ENCODE measurements at regions not wholly inside any gene's neighbourhood (a gene's known extent, or its start where the extent isn't known, plus 50 kb on each side); places are given as distances from the start of the nearest gene placed in this dataset.

DNA sequence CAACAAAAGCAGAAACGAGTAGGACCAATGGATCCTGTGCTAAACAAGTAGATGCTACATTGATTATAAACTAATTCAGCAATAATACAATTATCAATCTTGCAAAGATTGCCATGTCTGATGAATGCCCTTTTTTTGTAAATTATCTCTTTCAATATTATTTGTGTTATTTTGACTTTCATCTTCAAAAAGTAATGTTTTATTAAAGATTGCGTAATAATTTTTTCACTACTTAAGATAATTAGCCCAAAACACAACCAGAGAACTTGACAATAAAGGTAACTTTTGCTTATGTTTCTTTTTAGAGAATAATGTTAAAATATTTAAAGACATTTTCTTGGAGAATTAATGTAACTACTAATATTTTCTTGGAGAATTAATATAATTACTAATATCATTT lies 553.8 kb upstream of the VSTM2A start:
- no peak overlapping the region for H3K27ac ChIP-seq (ENCODE audit: low read length)
- H3K9me2 ChIP-seq (replicated peaks; ENCODE audit: insufficient read depth, low read length): no peaks in the 10 kb centered on the region
- no peaks in the 10 kb centered on the region for H3K9me3 ChIP-seq (replicated peaks; ENCODE audit: insufficient read depth, low read length)
- H3K79me2 ChIP-seq (ENCODE audit: low read length): no peaks in the 10 kb centered on the region
- no peak overlapping the region for H2AFZ ChIP-seq (ENCODE audit: low read length)
- no peaks in the 10 kb centered on the region for H3F3A ChIP-seq (ENCODE audit: insufficient read depth, low read length)
- no peak overlapping the region for H3K4me2 ChIP-seq (ENCODE audit: low read depth, low read length)
- H3K4me1 ChIP-seq (ENCODE audit: low read length): no peaks in the 10 kb centered on the region
- no peaks in the 10 kb centered on the region for H3K36me3 ChIP-seq (replicated peaks; ENCODE audit: insufficient read depth, low read length)
- H3K27me3 ChIP-seq (replicated peaks; ENCODE audit: insufficient read depth, low read length): no peaks in the 10 kb centered on the region
- DNase-seq: no peak
- no peaks in the 10 kb centered on the region for H4K20me1 ChIP-seq (ENCODE audit: insufficient read depth, low read length)
- H3K9ac ChIP-seq (ENCODE audit: low read length): no peak overlapping the region
- TF ChIP-seq EZH2 (optimal IDR thresholded peaks at IDR 0.05; ENCODE audit: low read depth, low read length) (no peak), EZH2phosphoT487 (IDR thresholded peaks at IDR 0.05; ENCODE audit: low read length) (no peak)
- TF ChIP-seq, protein P1, sequence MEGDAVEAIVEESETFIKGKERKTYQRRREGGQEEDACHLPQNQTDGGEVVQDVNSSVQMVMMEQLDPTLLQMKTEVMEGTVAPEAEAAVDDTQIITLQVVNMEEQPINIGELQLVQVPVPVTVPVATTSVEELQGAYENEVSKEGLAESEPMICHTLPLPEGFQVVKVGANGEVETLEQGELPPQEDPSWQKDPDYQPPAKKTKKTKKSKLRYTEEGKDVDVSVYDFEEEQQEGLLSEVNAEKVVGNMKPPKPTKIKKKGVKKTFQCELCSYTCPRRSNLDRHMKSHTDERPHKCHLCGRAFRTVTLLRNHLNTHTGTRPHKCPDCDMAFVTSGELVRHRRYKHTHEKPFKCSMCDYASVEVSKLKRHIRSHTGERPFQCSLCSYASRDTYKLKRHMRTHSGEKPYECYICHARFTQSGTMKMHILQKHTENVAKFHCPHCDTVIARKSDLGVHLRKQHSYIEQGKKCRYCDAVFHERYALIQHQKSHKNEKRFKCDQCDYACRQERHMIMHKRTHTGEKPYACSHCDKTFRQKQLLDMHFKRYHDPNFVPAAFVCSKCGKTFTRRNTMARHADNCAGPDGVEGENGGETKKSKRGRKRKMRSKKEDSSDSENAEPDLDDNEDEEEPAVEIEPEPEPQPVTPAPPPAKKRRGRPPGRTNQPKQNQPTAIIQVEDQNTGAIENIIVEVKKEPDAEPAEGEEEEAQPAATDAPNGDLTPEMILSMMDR (IDR thresholded peaks at IDR 0.05; ENCODE audit: low read length): no peak
- no peak overlapping the region for H3K4me3 ChIP-seq (ENCODE audit: low read length)

DNA sequence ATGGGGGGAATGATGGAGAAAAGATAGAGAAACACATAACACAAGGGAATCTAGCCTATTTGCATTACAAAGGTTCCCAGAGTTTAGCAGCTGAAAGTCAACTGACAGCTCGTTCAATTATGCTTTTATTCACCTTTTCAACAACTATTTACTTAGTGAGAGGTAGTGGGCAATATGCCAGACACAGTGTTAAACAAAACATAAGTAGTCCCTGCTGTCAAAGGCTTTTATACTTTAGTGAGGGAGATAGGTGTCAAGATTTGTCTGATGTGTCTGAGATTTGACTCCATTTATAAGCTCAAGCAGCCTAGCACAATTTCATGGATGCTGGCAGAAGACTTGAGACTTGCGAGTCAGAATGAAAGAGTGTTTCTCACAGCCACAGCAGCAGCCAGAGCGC lies 549.0 kb upstream of the VSTM2A start:
- no peak overlapping the region for H3K27ac ChIP-seq (ENCODE audit: low read length)
- H3K9me2 ChIP-seq (replicated peaks; ENCODE audit: insufficient read depth, low read length): no peaks in the 10 kb centered on the region
- no peaks in the 10 kb centered on the region for H3F3A ChIP-seq (ENCODE audit: insufficient read depth, low read length)
- no peak overlapping the region for H3K9ac ChIP-seq (ENCODE audit: low read length)
- no peaks in the 10 kb centered on the region for H3K4me1 ChIP-seq (ENCODE audit: low read length)
- H3K4me3 ChIP-seq (ENCODE audit: low read length): no peak overlapping the region
- no peaks in the 10 kb centered on the region for H3K36me3 ChIP-seq (replicated peaks; ENCODE audit: insufficient read depth, low read length)
- no peaks in the 10 kb centered on the region for H4K20me1 ChIP-seq (ENCODE audit: insufficient read depth, low read length)
- no peaks in the 10 kb centered on the region for H3K27me3 ChIP-seq (replicated peaks; ENCODE audit: insufficient read depth, low read length)
- H3K79me2 ChIP-seq (ENCODE audit: low read length): no peaks in the 10 kb centered on the region
- no peak overlapping the region for H3K4me2 ChIP-seq (ENCODE audit: low read depth, low read length)
- DNase-seq: no peak
- TF ChIP-seq EZH2 (optimal IDR thresholded peaks at IDR 0.05; ENCODE audit: low read depth, low read length) (no peak), EZH2phosphoT487 (IDR thresholded peaks at IDR 0.05; ENCODE audit: low read length) (no peak)
- TF ChIP-seq, protein P1 (IDR thresholded peaks at IDR 0.05; ENCODE audit: low read length): no peak
- H3K9me3 ChIP-seq (replicated peaks; ENCODE audit: insufficient read depth, low read length): no peaks in the 10 kb centered on the region
- H2AFZ ChIP-seq (ENCODE audit: low read length): no peak overlapping the region

DNA sequence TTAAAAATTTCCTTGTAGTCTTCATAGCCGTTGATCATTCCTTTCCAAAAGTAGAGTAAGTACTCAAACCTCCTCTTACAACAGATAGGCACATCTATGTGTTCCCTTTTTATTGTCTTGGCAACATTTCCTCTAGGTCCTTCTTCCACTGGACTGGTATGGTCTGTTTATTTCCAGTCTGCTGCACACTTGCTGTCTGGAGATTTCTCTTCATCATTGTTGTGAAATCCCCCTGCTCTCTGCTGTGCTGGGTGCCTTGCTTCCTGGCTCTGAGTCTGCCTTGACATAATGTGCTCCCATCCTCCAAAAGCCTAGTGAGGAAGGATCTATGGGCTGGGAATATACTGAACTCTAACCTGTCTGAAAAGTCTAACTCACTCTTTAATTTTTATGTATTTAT lies 545.3 kb upstream of the VSTM2A start:
- Histone ChIP-seq H3K4me2 (ENCODE audit: low read depth, low read length) (no peak overlapping the region), H3K27me3 (replicated peaks; ENCODE audit: insufficient read depth, low read length) (no peaks in the 10 kb centered on the region), H3F3A (ENCODE audit: insufficient read depth, low read length) (no peaks in the 10 kb centered on the region), H3K9ac (ENCODE audit: low read length) (no peak overlapping the region), H4K20me1 (ENCODE audit: insufficient read depth, low read length) (no peaks in the 10 kb centered on the region), H3K27ac (ENCODE audit: low read length) (no peak overlapping the region), H3K79me2 (ENCODE audit: low read length) (no peaks in the 10 kb centered on the region), H3K36me3 (replicated peaks; ENCODE audit: insufficient read depth, low read length) (no peaks in the 10 kb centered on the region), H3K9me2 (replicated peaks; ENCODE audit: insufficient read depth, low read length) (no peaks in the 10 kb centered on the region), H3K4me3 (ENCODE audit: low read length) (no peak overlapping the region), H2AFZ (ENCODE audit: low read length) (no peak overlapping the region), H3K9me3 (replicated peaks; ENCODE audit: insufficient read depth, low read length) (no peaks in the 10 kb centered on the region), H3K4me1 (ENCODE audit: low read length) (no peaks in the 10 kb centered on the region)
- DNase-seq: no peak
- TF ChIP-seq, protein P1 (IDR thresholded peaks at IDR 0.05; ENCODE audit: low read length): no peak
- no peak for TF ChIP-seq EZH2 (optimal IDR thresholded peaks at IDR 0.05; ENCODE audit: low read depth, low read length)
- no peak for TF ChIP-seq EZH2phosphoT487 (IDR thresholded peaks at IDR 0.05; ENCODE audit: low read length)

Measured in MM.1S (cell line).